Gastrocnemius medialis (tissue), 4 donors: ENCODE measurements at regions not wholly inside any gene's neighbourhood (a gene's known extent, or its start where the extent isn't known, plus 50 kb on each side); places are given as distances from the start of the nearest gene placed in this dataset.

Experiments
- ATAC-seq, 2 donors: fragments of 150-250 bp; one replicate each; pipeline ENCODE4 v1.9.1; 2016
- DNase-seq, 2 donors: peaks; one replicate each; pipeline ENCODE4 v3.0.0-alpha.2; 2019
- H3K27ac ChIP-seq, 4 donors: fragments of 200-600 bp; sonication (generic); 1 replicate in 1 of 4; 2 replicates in 3 of 4; pipeline ENCODE4 v1.5.1; 2016 to 2018; ENCODE audit warnings: mild to moderate bottlenecking in 2 of 4, moderate library complexity in 1 of 4
- H3K27me3 ChIP-seq, 3 donors: fragments of 200-600 bp; sonication (generic) in 2 of 3; 1 replicate in 1 of 3; 2 replicates in 2 of 3; pipeline versions ENCODE4 v1.5.1 to v1.6.0; 2016 to 2019; ENCODE audit warnings: mild to moderate bottlenecking in 1 of 3, moderate library complexity in 1 of 3
- H3K36me3 ChIP-seq, 2 donors: fragments of 200-600 bp; sonication (generic) in 1 of 2; one replicate each; pipeline ENCODE4 v1.5.1; 2017 to 2018
- H3K4me1 ChIP-seq, 2 donors: fragments of 200-600 bp; sonication (generic) in 1 of 2; one replicate each; pipeline ENCODE4 v1.5.1; 2016 to 2017; ENCODE audit warnings: mild to moderate bottlenecking in 2 of 2
- H3K4me3 ChIP-seq, 4 donors: fragments of 200-600 bp; sonication (generic) in 3 of 4; 1 replicate in 1 of 4; 2 replicates in 3 of 4; pipeline ENCODE4 v1.5.1; 2016 to 2019; ENCODE audit warnings: mild to moderate bottlenecking in 2 of 4
- H3K9me3 ChIP-seq, 3 donors: fragments of 200-600 bp; sonication (generic) in 2 of 3; 1 replicate in 1 of 3; 2 replicates in 2 of 3; pipeline ENCODE4 v1.5.1; 2016 to 2019
- CTCF ChIP-seq, 5 experiments: fragments of 450-650 bp in 3 of 5; fragments of 200-600 bp in 2 of 5; sonication (generic) in 2 of 5; IDR thresholded peaks in 4 of 5; conservative IDR thresholded peaks in 1 of 5; 1 replicate in 4 of 5; 2 replicates in 1 of 5; pipeline ENCODE4 v1.5.1; 2016 to 2019; ENCODE audit warnings: antibody characterized with exemption in 5 of 5, mild to moderate bottlenecking in 3 of 5, moderate library complexity in 3 of 5
- POLR2A ChIP-seq, 2 donors: fragments of 450-650 bp; IDR thresholded peaks; one replicate each; pipeline ENCODE4 v1.6.1; 2017; ENCODE audit warnings: antibody characterized with exemption in 2 of 2, mild to moderate bottlenecking in 2 of 2, moderate library complexity in 2 of 2
- in situ Hi-C, 4 donors: fragments of 200-750 bp; cut with MboI; loops; one replicate each; pipeline versions ENCODE4 v1.15.0 to v1.8.0; 2017; ENCODE audit warnings: low sequenced_read_pairs in 4 of 4
- intact Hi-C: fragments of 100-400 bp; cut with DNase I; formaldehyde crosslinking; loops from one replicate; pipeline ENCODE4 v1.15.1; 2023; ENCODE audit warnings: low total_unique reads

- Histone ChIP-seq H3K27ac (no peak overlapping the region), H3K27me3 (no peaks in the 10 kb centered on the region), H3K36me3 (no peaks in the 10 kb centered on the region), H3K4me3 (no peak overlapping the region), H3K9me3 (no peaks in the 10 kb centered on the region), H3K4me1 (peaks cover 0 to 9% of the 10 kb centered on the region in 2 donors)
- ATAC-seq = no peak
- no peak for TF ChIP-seq CTCF (IDR thresholded peaks at IDR 0.05 in 4 of 5, conservative IDR thresholded peaks at IDR 0.05 in 1 of 5)
- TF ChIP-seq POLR2A (IDR thresholded peaks at IDR 0.05) = no peak
- DNase-seq = no peak
- intact Hi-C loops = no loop called here
- in situ Hi-C loops = loop anchor here in 1 of 4 donors (25.0 kb wide), 2 partner anchors 412 to 762 kb away; partner anchors contain the start of gene TLE3
Observed at GRCh38 chr15:70499791-70500190, 263.6 kb downstream of the UACA start.

- Histone ChIP-seq H3K9me3 (no peaks in the 10 kb centered on the region), H3K27ac (no peak overlapping the region), H3K36me3 (no peaks in the 10 kb centered on the region), H3K27me3 (no peaks in the 10 kb centered on the region), H3K4me1 (peaks cover 0 to under 1% of the 10 kb centered on the region in 2 donors), H3K4me3 (no peak overlapping the region)
- TF ChIP-seq CTCF (IDR thresholded peaks at IDR 0.05 in 4 of 5, conservative IDR thresholded peaks at IDR 0.05 in 1 of 5) = no peak
- no peak for TF ChIP-seq POLR2A (IDR thresholded peaks at IDR 0.05)
- in situ Hi-C loops = loop anchor here in 1 of 4 donors (25.0 kb wide), 2 partner anchors 411 to 761 kb away; partner anchors contain the start of gene TLE3
- no peak for ATAC-seq
- no peak for DNase-seq
- intact Hi-C loops = no loop called here
Observed at GRCh38 chr15:70498096-70498626, 265.2 kb downstream of the UACA start.

GRCh38 chr15:70497661-70498060, 265.7 kb downstream of the UACA start:
- DNase-seq = no peak
- no peak for TF ChIP-seq POLR2A (IDR thresholded peaks at IDR 0.05)
- no peak for TF ChIP-seq CTCF (IDR thresholded peaks at IDR 0.05 in 4 of 5, conservative IDR thresholded peaks at IDR 0.05 in 1 of 5)
- Histone ChIP-seq H3K9me3 (no peaks in the 10 kb centered on the region), H3K36me3 (no peaks in the 10 kb centered on the region), H3K4me1 (no peaks in the 10 kb centered on the region), H3K27ac (no peak overlapping the region), H3K4me3 (no peak overlapping the region), H3K27me3 (no peaks in the 10 kb centered on the region)
- in situ Hi-C loops = loop anchor here in 1 of 4 donors (25.0 kb wide), 2 partner anchors 410 to 760 kb away; partner anchors contain the start of gene TLE3
- intact Hi-C loops = no loop called here
- ATAC-seq = no peak

GRCh38 chr15:70495991-70496599, 267.3 kb downstream of the UACA start:
- H3K4me3 ChIP-seq = no peak overlapping the region
- DNase-seq (no peak), ATAC-seq (no peak)
- no peak for TF ChIP-seq CTCF (IDR thresholded peaks at IDR 0.05 in 4 of 5, conservative IDR thresholded peaks at IDR 0.05 in 1 of 5)
- no peak for TF ChIP-seq POLR2A (IDR thresholded peaks at IDR 0.05)
- H3K36me3 ChIP-seq = no peaks in the 10 kb centered on the region
- no peaks in the 10 kb centered on the region for H3K27me3 ChIP-seq
- H3K9me3 ChIP-seq = no peaks in the 10 kb centered on the region
- H3K27ac ChIP-seq = no peak overlapping the region
- H3K4me1 ChIP-seq = no peaks in the 10 kb centered on the region
- intact Hi-C loops (no loop called here), in situ Hi-C loops (loop anchor here in 1 of 4 donors (25.0 kb wide), 2 partner anchors 409 to 759 kb away; partner anchors contain the start of gene TLE3)
